ENCODE measurements at regions not wholly inside any gene's neighbourhood (a gene's known extent, or its start where the extent isn't known, plus 50 kb on each side); places are given as distances from the start of the nearest gene placed in this dataset.

DNA sequence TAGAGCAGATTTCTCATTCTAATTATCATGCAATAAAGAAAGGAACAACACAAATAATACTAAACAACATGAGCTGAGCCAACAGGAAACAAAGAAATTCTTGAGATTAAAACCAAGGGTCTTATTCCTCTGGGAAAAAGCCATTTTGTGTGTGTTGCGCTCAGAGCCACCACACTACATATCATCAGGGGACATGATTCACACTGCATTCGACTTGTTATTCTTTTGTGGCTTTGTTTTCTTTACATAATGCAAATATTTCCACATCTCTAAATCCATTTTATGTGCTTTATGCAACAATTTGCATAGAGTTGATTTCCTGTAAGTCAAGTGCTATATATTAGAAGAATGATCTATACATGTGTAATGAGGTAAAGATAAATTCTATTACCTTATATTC, 719.6 kb downstream of the TBC1D32 start:
- DNase-seq = no peak

GRCh38 chr6:120608826-120609225, 725.5 kb downstream of the TBC1D32 start:
- DNase-seq = no peak

DNA sequence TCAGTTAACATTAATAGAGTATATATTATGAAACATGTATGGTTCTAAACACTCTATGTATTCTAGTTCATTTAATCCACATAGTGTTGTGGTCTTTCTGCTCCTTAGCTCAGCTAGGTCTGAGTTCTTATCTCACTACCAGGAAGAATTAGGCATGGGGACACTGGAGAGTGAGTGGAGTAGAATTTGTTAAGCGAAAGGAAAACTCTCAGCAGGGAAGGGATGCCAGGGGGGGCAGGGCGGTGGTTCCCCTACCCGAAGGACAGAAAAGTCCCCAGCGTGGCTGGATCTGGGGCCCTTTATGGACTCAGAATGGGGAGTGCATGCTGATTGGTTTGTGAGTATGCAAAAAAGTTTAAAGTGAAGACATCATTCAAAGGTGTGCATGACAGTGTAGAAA, 727.5 kb downstream of the TBC1D32 start:
- DNase-seq = no peak

GRCh38 chr6:120604510-120604909, 729.8 kb downstream of the TBC1D32 start:
- DNase-seq = no peak

- no peak for DNase-seq
These were observed 743.7 kb downstream of the TBC1D32 start for GRCh38 chr6:120590611-120591010.

- no peak for DNase-seq
These were observed 745.9 kb downstream of the TBC1D32 start for GRCh38 chr6:120588424-120588823.

GRCh38 chr6:120587381-120587780, 746.9 kb downstream of the TBC1D32 start:
- DNase-seq = no peak

GRCh38 chr6:120584111-120584760, 750.0 kb downstream of the TBC1D32 start:
- DNase-seq = no peak

DNA sequence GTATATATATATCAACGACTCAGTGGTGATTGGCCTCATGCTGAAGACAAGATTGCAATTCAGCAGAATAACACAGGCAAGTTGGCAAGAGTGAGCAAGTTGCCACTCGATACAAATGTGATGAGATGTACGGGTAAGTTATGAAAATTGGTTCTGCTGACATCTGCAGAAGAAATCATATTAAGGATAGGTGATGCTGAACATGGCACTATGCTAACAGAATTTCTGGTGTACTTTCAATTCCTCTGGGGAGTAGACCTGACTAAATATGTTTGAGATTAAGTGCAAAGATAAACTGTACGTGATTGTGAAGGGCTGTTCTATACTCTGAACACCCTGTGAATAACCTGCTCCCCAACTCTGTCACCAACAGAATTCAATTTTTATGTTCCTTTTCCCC, 758.2 kb downstream of the TBC1D32 start:
- no peak for DNase-seq

DNA sequence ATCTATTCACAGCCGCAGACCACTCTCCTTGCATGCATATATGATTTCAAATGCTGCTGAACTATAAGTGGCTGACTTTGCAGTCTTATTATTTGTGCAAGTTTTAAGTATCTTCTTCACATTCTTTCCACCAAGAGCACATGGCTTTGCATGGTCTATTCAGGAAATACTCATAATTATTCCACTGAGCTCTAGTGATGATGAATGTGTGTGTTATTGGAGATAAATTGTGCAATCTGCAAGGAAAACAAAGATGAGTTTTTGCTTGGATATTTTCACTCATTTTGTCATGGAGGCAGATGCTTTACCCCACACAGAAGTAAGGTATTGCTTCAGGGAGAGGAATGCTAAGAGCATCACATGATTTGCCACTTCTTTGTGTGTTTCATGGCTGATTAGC, 764.6 kb downstream of the TBC1D32 start:
- DNase-seq = no peak

- DNase-seq = no peak
These were observed 769.5 kb downstream of the TBC1D32 start for GRCh38 chr6:120564779-120565178.

- DNase-seq = no peak
These were observed 776.0 kb downstream of the TBC1D32 start for GRCh38 chr6:120558294-120558693.

DNA sequence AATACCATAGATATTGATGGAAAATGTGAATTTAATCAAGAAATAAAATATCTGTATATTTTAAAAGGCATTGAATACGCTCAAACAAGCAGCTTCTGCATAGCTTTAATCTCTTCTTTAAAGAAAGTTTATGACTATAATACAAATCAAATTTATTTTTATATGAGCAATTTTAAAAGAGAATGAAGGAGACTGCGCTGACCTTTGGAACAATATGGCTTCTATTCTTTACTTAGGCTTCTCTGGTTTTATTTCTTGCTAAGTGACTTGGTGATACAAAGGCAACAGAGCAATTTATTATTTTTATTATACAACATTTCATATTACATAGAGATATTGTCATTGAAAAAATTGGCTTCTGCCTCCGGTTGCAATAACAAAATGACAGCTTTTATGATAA, 776.7 kb downstream of the TBC1D32 start:
- DNase-seq = no peak

DNA sequence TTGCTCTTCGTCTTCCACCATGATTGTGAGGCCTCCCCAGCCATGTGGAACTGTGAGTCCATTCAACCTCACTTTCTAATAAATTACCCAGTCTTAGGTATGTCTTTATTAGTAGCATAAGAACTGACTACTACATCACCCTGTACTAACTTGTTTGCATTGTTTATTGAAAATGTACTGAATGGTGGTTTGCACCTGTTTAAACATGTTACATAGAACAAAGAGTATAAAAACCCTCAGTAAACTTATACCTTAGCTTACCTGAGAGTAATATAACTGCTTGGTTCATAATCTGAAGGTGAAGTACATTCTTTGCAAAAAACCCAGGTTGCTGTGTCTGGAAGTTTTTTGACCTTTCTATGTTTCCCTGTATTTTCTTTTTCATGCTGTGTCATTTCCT, 777.8 kb downstream of the TBC1D32 start:
- DNase-seq = no peak

- no peak for DNase-seq
These were observed 780.9 kb downstream of the TBC1D32 start for GRCh38 chr6:120553353-120553752.

DNA sequence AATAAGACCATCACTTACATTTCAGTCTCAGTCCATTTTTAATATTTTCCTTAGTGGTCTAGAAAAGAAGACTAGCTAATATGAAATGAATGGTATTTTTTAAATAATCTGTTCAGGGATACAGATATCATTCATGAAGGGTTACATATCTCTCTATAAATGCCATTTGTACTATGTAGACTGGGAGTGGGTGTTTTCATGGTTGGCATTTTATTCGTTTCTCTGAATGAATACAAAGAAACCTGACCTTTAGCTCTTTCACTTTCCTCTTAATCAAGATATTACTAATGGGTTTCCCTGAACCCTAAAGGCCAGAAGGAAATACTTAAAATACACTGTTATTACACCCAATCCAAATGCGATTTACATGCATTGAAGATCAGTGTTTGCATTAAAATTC, 788.9 kb downstream of the TBC1D32 start:
- DNase-seq = no peak

DNA sequence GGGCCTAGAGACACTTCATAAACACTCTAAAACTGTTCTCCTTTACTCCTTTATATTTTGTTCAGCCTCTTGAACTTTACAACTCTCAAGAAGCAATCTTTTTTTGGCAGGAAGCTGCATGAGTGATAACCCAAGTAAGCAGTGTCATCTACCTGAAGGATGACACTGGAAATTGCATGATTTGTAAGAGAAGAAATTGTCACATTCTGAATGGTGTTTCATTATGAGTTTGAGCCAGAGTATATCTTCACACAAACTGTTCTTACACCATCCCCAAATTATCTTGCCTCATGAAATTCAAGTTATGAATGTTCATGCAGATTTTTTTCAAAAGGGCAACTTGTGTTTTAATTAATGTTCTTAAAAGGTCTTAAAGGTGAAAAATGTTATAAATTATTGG, 799.3 kb downstream of the TBC1D32 start:
- DNase-seq = no peak

DNA sequence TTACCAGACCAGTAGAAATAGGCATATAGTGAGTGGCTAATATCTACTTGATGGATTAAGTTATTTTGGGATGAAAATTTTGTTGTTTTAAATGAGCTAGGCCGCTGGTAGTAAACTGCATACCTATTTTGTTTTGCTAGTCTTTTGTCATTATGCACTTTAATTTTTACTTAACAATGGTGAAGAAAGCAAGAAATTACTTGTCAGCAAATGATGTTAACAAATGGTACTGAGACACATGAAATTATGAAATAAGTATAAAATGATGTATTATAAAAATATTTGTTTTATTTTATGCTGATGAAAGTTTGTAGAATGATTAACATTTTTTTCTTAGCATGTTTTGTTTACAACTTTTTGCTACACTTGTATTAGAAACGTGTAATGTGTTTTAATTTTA, 807.7 kb downstream of the TBC1D32 start:
- DNase-seq = no peak

- no peak for DNase-seq
These were observed 819.7 kb downstream of the TBC1D32 start for GRCh38 chr6:120514544-120514943.

- no peak for DNase-seq
These were observed 822.6 kb downstream of the TBC1D32 start for GRCh38 chr6:120511712-120512111.

DNA sequence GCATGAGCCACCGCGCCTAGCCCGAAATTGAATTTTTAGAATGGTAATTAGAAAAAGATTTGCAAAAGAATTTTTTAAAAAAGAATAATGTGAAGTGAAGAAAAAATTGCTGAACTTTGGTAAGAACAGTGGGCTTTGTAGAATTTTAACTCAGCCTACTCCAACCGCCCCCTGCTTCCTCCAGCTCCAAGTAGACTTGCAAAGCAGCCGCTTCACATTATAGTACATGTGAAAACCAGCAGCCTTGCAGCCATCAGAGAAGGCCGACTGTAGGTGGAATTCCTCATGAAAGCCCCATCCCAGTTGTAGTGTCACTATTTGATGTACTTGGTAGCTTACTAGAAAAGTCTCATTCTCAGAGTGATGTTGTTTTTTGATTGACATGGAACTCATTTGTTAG, 835.6 kb downstream of the TBC1D32 start:
- no peak for DNase-seq

DNA sequence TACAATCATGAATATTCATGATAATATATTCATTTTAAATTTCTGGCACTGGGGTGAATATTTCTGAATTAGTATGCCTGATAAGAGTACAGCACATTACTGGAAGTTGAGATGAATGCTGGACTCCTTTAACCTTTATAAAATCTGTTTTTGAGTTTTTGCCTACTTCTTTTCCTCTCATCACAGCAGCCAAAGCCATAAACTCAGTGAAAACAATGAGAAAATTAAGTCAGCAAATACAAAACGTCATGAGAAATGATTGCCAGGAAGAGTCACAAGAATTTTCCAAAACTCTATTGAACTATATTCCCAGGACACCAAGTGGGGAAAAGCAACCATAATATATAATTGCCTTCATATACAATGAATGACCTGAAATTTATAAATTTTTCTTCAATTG, 837.6 kb downstream of the TBC1D32 start:
- DNase-seq = no peak

DNA sequence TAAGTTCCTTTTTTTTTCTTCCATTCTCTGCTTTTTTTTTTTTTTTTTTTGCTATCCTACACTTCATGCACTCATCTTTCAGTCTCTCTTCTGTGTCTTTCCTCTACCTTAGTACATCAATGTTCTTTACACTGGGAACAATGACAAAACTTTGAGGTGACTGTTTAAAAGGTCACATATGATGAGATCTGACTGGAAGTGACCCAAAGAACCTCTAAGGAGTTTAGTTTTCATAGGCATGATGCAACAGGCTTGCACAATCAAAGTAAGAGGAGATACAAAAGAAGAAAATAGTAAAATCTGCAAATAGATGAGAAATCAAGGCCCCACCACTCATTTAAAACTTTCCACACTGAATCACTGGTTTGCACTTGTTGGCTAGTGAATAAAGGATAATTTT, 840.8 kb downstream of the TBC1D32 start:
- no peak for DNase-seq

DNA sequence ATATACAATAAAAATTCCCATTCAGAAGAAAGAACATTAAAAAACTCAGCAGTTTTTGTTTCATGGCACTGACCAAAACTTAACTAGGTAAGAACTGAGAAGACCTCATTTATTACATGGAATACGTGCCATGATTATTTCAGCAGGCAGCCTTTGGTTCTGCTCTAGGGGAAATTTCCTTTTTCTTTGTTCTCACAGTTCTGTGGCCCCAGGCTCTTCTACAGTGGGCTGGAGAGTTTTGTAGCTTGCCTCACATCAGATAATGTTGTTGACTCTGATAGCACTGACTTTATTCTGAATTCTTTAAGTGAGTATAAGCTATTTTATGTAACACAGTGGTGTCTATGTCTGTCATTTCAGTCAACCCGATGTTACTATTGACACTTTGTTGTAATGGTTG, 844.3 kb downstream of the TBC1D32 start:
- no peak for DNase-seq

DNA sequence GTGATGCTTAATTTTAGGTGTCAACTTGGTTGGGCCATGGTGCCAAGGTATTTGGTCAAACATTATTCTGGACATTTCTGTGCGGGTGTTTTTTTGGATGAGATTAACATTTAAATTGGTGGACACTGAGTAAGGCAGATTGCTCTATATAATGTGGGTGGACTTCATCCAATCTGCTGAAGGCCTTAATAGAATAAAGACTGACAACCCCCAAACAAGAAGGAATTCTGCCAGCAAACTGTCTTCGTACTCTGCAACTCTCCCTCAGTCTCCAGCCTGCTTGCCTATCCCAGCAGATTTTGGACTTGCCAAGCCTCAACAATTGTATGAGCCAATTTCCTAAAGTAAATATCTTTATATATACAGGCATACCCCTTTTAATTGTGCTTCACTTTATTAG, 850.1 kb downstream of the TBC1D32 start:
- no peak for DNase-seq

DNA sequence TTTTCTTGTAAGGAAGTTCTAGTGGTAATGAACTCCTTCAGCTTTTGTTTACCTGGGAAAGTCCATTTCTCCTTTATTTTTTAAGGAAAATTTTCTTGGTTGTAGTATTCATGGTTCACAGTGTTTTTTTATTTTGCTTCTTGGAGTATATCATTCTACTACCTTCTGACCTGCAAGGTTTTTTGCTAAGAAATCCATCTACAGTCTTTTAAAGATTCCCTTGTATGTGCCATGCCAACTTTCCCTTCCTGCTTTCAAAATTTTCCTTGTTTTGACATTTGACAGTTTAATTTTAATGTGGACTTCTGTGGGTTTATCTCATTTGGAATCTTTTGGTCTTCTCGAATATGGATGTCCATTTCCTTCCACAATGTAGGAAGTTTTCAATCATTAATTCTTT, 855.6 kb downstream of the TBC1D32 start:
- no peak for DNase-seq
